ENCODE measurements at regions not wholly inside any gene's neighbourhood (a gene's known extent, or its start where the extent isn't known, plus 50 kb on each side); places are given as distances from the start of the nearest gene placed in this dataset.

DNA sequence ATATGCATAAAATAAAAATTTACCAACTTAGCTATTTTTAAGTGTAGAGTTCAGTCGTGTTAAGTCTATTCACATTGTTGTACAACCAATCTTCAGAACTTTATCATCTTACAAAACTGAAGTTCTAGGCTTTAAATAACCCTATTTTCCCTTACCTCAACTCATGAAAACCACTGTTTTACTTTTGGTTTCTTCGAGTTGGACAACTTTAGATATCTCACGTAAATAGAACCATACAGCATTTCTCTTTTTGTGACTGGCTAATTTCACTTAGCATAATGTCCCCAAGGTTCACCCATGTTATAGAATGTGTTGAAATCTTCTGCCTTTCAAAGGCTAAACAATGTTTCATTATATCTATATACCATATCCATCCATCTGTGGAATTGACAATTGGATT lies 819.0 kb upstream of the ADGRL4 start:
- no peaks in the 10 kb centered on the region for H3K4me1 Mint-ChIP-seq (ENCODE audit: low read depth)
- H3K27ac Mint-ChIP-seq: no peak overlapping the region
- TF ChIP-seq, protein P1, sequence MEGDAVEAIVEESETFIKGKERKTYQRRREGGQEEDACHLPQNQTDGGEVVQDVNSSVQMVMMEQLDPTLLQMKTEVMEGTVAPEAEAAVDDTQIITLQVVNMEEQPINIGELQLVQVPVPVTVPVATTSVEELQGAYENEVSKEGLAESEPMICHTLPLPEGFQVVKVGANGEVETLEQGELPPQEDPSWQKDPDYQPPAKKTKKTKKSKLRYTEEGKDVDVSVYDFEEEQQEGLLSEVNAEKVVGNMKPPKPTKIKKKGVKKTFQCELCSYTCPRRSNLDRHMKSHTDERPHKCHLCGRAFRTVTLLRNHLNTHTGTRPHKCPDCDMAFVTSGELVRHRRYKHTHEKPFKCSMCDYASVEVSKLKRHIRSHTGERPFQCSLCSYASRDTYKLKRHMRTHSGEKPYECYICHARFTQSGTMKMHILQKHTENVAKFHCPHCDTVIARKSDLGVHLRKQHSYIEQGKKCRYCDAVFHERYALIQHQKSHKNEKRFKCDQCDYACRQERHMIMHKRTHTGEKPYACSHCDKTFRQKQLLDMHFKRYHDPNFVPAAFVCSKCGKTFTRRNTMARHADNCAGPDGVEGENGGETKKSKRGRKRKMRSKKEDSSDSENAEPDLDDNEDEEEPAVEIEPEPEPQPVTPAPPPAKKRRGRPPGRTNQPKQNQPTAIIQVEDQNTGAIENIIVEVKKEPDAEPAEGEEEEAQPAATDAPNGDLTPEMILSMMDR (IDR thresholded peaks at IDR 0.05; ENCODE audit: unreplicated experiment): no peak
- H3K4me3 Mint-ChIP-seq (ENCODE audit: low read depth): no peak overlapping the region
- no peaks in the 10 kb centered on the region for H3K27me3 Mint-ChIP-seq
- H3K36me3 Mint-ChIP-seq (ENCODE audit: insufficient read depth): no peaks in the 10 kb centered on the region
- no peaks in the 10 kb centered on the region for H3K9me3 Mint-ChIP-seq (ENCODE audit: low read depth)
- DNase-seq (ENCODE audit: low spot score, unreplicated experiment): no peak

DNA sequence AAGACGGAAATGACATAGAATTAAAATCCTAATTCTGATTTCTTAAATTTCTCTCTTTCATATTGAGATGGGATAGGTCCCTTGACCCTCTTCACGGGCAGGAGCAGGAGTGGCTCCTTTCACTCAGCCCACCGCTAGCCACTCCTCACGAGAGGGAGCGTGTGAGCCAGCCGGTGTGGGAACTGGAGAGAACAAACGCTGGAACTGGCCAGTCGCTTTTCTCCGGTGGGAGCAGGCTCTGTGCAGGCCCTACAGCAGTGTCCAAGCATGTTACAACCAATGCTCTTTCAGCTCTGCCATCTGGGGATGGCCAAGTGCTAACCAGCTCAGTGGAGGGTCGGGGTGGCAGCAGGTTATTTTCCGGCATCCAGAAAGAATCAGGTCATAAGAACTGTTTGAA lies 815.5 kb upstream of the ADGRL4 start:
- TF ChIP-seq, protein P1 (IDR thresholded peaks at IDR 0.05; ENCODE audit: unreplicated experiment): no peak
- Mint-ChIP-seq H3K4me1 (ENCODE audit: low read depth) (no peaks in the 10 kb centered on the region), H3K9me3 (ENCODE audit: low read depth) (no peaks in the 10 kb centered on the region), H3K27me3 (no peaks in the 10 kb centered on the region), H3K4me3 (ENCODE audit: low read depth) (no peak overlapping the region), H3K36me3 (ENCODE audit: insufficient read depth) (no peaks in the 10 kb centered on the region), H3K27ac (no peak overlapping the region)
- DNase-seq (ENCODE audit: low spot score, unreplicated experiment): no peak

DNA sequence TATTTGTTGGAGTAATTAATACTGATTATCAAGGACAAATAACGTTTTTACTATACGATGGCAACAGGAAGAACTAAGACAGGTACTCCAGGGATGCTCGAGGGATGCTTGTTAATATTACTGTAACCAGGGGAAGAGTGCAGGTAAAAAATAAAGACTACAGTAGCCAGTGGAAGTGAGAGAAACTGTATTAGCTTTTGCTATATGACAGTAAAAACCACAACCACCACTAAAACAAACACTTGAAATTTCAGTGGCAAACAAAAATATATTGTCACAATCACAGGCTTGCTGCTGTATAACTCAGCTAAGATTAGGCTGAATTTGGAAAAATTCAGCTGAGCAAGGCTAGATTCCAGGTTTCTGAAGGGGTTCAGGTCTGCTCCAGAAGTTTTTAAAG lies 812.6 kb upstream of the ADGRL4 start:
- no peaks in the 10 kb centered on the region for H3K4me1 Mint-ChIP-seq (ENCODE audit: low read depth)
- no peaks in the 10 kb centered on the region for H3K27me3 Mint-ChIP-seq
- H3K4me3 Mint-ChIP-seq (ENCODE audit: low read depth): no peak overlapping the region
- H3K36me3 Mint-ChIP-seq (ENCODE audit: insufficient read depth): no peaks in the 10 kb centered on the region
- H3K9me3 Mint-ChIP-seq (ENCODE audit: low read depth): no peaks in the 10 kb centered on the region
- DNase-seq (ENCODE audit: low spot score, unreplicated experiment): no peak
- H3K27ac Mint-ChIP-seq: no peak overlapping the region
- TF ChIP-seq, protein P1 (IDR thresholded peaks at IDR 0.05; ENCODE audit: unreplicated experiment): no peak

DNA sequence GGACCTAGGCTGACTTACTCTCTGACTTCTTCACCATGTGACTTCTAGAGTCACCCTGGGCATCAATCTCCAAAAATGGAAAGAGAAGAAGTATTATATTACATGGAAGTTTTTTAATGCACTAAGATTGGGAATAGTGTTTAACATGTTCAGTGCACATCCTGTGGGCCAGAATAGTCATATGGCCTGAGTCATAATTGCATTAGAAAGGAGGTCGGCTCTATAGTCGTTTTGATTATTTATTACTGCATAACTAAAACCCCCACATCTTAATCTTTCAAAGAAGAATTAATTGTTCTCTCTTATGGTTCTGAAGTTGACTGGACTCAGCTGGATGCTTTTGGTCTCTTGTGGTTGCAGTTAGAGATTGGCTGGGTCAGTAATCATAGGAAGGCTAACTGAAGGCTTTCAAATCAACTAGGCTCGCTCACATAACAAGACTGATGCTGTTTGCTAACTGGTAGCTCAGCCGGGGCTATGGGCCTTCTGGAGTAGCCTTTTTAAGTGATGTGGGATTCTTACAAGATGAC lies 810.6 kb upstream of the ADGRL4 start:
- Mint-ChIP-seq H3K9me3 (ENCODE audit: low read depth) (no peaks in the 10 kb centered on the region), H3K4me1 (ENCODE audit: low read depth) (no peaks in the 10 kb centered on the region), H3K36me3 (ENCODE audit: insufficient read depth) (no peaks in the 10 kb centered on the region), H3K4me3 (ENCODE audit: low read depth) (no peak overlapping the region), H3K27ac (no peak overlapping the region), H3K27me3 (no peaks in the 10 kb centered on the region)
- TF ChIP-seq, protein P1 (IDR thresholded peaks at IDR 0.05; ENCODE audit: unreplicated experiment): no peak
- DNase-seq (ENCODE audit: low spot score, unreplicated experiment): no peak

DNA sequence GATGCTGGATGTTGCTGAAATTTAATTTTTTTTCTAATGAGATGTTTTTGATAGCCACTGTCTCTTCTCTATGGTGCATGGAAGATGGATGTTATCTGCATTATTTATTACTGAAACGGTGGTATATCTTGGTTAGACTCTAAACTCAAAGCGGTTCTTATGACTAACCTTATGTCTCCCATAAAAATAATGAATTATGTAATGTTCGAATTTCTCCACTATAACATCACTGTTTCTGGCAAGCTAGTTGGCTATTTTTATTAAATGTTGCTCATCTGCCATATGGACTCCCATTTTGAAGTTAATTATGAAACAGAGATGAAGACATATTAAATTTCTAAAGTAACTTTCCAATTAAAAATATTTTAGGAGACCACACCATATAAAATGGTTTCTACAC lies 808.6 kb upstream of the ADGRL4 start:
- Mint-ChIP-seq H3K4me1 (ENCODE audit: low read depth) (no peaks in the 10 kb centered on the region), H3K4me3 (ENCODE audit: low read depth) (no peak overlapping the region), H3K36me3 (ENCODE audit: insufficient read depth) (no peaks in the 10 kb centered on the region), H3K27me3 (no peaks in the 10 kb centered on the region), H3K27ac (no peak overlapping the region), H3K9me3 (ENCODE audit: low read depth) (no peaks in the 10 kb centered on the region)
- TF ChIP-seq, protein P1 (IDR thresholded peaks at IDR 0.05; ENCODE audit: unreplicated experiment): no peak
- DNase-seq (ENCODE audit: low spot score, unreplicated experiment): no peak
